ENCODE measurements at regions not wholly inside any gene's neighbourhood (a gene's known extent, or its start where the extent isn't known, plus 50 kb on each side); places are given as distances from the start of the nearest gene placed in this dataset.

DNA sequence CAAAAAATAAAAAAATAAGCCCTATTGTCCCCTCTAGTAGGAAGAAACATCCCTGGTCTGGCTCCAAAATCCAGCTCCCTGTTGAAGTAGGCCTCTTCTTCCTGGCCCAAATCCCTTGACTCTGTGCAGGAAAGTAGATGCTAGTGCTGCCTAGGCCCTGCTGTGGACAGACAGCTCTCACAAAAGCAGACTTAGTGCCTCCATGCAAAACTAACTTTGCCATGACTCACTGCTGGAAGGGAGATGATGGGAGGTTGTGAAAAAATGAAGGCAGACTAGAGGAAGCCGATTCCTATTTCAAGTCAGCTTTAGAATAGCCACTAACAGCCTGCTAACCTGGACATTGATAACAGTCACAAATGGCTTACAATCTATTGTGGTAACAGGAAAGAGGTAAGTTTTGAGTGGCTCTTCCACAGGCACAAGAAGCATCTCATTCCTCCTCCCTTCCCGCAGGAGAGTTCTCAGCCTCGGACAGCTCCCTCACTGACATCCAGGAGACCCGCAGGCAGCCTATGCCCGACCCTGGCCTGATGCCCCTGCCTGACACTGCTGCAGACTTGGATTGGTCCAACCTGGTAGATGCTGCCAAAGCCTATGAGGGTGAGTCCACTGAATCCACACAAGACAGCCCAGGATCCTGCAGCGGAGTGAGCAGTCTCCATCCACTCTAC, 198.9 kb upstream of the RGS6 start:
- H3K27me3 Mint-ChIP-seq (ENCODE audit: low read depth) = no peaks in the 10 kb centered on the region
- no peak for DNase-seq (ENCODE audit: low spot score)
- intact Hi-C loops (cut with micrococcal nuclease) = no loop called here
- no peak overlapping the region for H3K4me3 Mint-ChIP-seq (ENCODE audit: low read depth)
- H3K4me1 Mint-ChIP-seq (ENCODE audit: low read depth) = peaks cover 2% of the 10 kb centered on the region
- no peaks in the 10 kb centered on the region for H3K9me3 Mint-ChIP-seq
- H3K27ac Mint-ChIP-seq = no peak overlapping the region
- H3K36me3 Mint-ChIP-seq (ENCODE audit: low read depth) = peaks cover 93% of the 10 kb centered on the region

DNA sequence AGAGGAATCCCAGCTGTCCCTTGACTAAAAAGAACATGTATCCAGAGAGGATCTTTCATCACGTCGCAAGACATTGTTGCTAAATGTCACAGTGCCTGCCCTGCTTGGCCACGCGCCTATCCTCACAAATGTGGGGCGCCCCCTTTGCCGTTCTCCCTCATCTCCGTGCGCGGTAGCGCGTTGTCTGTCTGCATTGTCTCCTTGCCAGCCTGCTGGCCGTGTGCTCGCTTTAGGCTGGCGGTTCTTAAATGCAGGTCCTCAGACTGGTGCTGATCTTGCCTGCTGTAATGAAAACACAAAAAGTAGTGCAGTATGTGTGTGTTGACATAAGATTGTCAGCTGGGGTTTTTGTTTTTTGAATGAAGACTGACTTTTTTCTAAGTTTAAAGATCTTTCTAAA, 198.2 kb upstream of the RGS6 start:
- Mint-ChIP-seq H3K27me3 (ENCODE audit: low read depth) (no peaks in the 10 kb centered on the region), H3K4me3 (ENCODE audit: low read depth) (no peak overlapping the region), H3K27ac (no peak overlapping the region), H3K4me1 (ENCODE audit: low read depth) (no peaks in the 10 kb centered on the region), H3K36me3 (ENCODE audit: low read depth) (peaks cover 94% of the 10 kb centered on the region), H3K9me3 (no peaks in the 10 kb centered on the region)
- DNase-seq (ENCODE audit: low spot score) = no peak
- intact Hi-C loops (cut with micrococcal nuclease) = no loop called here

GRCh38 chr14:71734885-71735284, 197.3 kb upstream of the RGS6 start:
- Mint-ChIP-seq H3K36me3 (ENCODE audit: low read depth) (peaks cover 92% of the 10 kb centered on the region), H3K27me3 (ENCODE audit: low read depth) (no peaks in the 10 kb centered on the region), H3K4me1 (ENCODE audit: low read depth) (no peaks in the 10 kb centered on the region), H3K27ac (no peak overlapping the region), H3K9me3 (no peaks in the 10 kb centered on the region), H3K4me3 (ENCODE audit: low read depth) (no peak overlapping the region)
- DNase-seq (ENCODE audit: low spot score) = no peak
- intact Hi-C loops (cut with micrococcal nuclease) = no loop called here

GRCh38 chr14:71737760-71738159, 194.5 kb upstream of the RGS6 start:
- Mint-ChIP-seq H3K27me3 (ENCODE audit: low read depth) (no peaks in the 10 kb centered on the region), H3K4me1 (ENCODE audit: low read depth) (no peaks in the 10 kb centered on the region), H3K27ac (no peak overlapping the region), H3K36me3 (ENCODE audit: low read depth) (peaks cover 70% of the 10 kb centered on the region), H3K4me3 (ENCODE audit: low read depth) (no peak overlapping the region), H3K9me3 (no peaks in the 10 kb centered on the region)
- no peak for DNase-seq (ENCODE audit: low spot score)
- intact Hi-C loops (cut with micrococcal nuclease) = no loop called here

DNA sequence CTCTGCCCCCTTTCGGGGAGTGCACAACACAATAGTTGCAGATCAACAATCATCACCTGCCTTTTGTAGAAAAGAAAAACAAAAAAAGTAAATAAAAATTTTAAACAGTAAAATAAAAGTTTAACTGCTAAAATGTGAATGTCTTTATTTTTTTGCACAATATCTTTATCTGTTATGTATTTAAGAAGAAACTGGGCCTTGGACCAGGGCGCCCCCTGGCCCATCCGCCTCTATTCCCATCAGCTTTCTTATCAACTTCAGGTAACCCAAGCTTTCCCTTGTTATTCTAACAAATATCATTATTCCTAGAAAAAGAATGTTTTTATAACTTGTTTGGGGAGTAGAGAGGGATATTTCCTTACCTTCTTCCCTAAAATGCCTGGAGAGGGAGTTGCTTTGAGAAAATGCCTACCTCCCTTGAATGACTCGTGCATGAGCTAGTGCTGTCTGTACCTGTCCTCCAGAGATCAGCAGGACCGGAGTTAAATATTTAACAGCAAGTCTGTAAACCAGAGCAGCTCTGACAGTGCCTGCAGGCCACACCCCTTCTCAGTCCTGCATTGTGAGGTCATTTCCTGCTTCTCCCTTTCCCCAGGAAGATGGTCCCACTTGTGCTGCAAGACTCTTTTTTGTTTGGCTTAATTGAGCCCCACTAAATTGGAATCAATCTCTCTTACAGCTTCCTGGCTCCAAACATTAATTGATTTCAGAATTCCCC, 192.8 kb upstream of the RGS6 start:
- Mint-ChIP-seq H3K36me3 (ENCODE audit: low read depth) (peaks cover 56% of the 10 kb centered on the region), H3K27me3 (ENCODE audit: low read depth) (peaks cover 5% of the 10 kb centered on the region), H3K4me1 (ENCODE audit: low read depth) (no peaks in the 10 kb centered on the region), H3K27ac (no peak overlapping the region), H3K4me3 (ENCODE audit: low read depth) (no peak overlapping the region), H3K9me3 (no peaks in the 10 kb centered on the region)
- intact Hi-C loops (cut with micrococcal nuclease) = no loop called here
- DNase-seq (ENCODE audit: low spot score) = no peak

- Mint-ChIP-seq H3K27me3 (ENCODE audit: low read depth) (peaks cover 5% of the 10 kb centered on the region), H3K27ac (no peak overlapping the region), H3K4me3 (ENCODE audit: low read depth) (no peak overlapping the region), H3K4me1 (ENCODE audit: low read depth) (no peaks in the 10 kb centered on the region), H3K9me3 (no peaks in the 10 kb centered on the region), H3K36me3 (ENCODE audit: low read depth) (peaks cover 38% of the 10 kb centered on the region)
- intact Hi-C loops (cut with micrococcal nuclease) = no loop called here
- no peak for DNase-seq (ENCODE audit: low spot score)
These were observed 191.0 kb upstream of the RGS6 start for GRCh38 chr14:71741241-71741640.

DNA sequence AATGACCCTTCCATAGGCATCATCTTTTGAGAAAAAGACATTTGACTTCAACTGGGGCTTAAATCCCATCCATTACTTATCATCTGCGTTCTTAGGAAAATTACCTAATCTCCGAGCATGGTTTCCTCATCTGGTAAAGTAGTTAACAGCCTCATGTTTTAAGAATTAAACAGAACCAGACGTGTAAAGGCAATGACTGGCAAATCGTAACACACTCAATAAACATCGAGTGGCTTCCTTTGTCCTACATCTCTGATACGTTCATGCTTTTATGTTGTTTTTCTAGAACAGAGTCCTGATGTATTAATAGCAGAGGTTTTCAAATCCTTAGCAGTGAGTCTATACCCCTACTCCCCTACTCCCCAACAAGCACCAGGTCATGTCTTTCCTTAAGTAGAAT, 189.7 kb upstream of the RGS6 start:
- no peak for DNase-seq (ENCODE audit: low spot score)
- H3K4me3 Mint-ChIP-seq (ENCODE audit: low read depth) = no peak overlapping the region
- H3K27me3 Mint-ChIP-seq (ENCODE audit: low read depth) = peaks cover 5% of the 10 kb centered on the region
- intact Hi-C loops (cut with micrococcal nuclease) = no loop called here
- H3K27ac Mint-ChIP-seq = no peak overlapping the region
- H3K36me3 Mint-ChIP-seq (ENCODE audit: low read depth) = peaks cover 26% of the 10 kb centered on the region
- H3K4me1 Mint-ChIP-seq (ENCODE audit: low read depth) = no peaks in the 10 kb centered on the region
- peaks cover 3% of the 10 kb centered on the region for H3K9me3 Mint-ChIP-seq

DNA sequence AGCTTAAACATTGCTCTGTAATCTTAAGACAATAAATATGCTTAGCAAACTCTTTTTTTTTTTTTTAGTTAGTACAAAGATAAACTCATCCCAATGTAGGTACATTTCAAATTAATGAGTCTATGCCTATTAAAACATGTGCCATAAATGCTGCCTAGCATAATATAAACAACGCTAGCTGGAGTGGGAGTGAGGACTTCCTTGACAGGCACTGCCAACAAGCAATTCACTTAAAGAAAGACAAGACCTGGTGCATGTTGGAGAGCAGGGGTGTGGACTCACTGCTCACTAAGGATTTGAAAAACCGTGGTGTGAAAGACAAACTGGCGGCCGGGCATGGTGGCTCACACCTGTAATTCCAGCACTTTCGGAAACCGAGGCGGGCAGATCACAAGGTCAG, 187.2 kb upstream of the RGS6 start:
- Mint-ChIP-seq H3K36me3 (ENCODE audit: low read depth) (peaks cover 18% of the 10 kb centered on the region), H3K27me3 (ENCODE audit: low read depth) (peaks cover 5% of the 10 kb centered on the region), H3K9me3 (peaks cover 21% of the 10 kb centered on the region), H3K4me3 (ENCODE audit: low read depth) (no peak overlapping the region), H3K4me1 (ENCODE audit: low read depth) (peaks cover 4% of the 10 kb centered on the region), H3K27ac (no peak overlapping the region)
- DNase-seq (ENCODE audit: low spot score) = no peak
- intact Hi-C loops (cut with micrococcal nuclease) = no loop called here

DNA sequence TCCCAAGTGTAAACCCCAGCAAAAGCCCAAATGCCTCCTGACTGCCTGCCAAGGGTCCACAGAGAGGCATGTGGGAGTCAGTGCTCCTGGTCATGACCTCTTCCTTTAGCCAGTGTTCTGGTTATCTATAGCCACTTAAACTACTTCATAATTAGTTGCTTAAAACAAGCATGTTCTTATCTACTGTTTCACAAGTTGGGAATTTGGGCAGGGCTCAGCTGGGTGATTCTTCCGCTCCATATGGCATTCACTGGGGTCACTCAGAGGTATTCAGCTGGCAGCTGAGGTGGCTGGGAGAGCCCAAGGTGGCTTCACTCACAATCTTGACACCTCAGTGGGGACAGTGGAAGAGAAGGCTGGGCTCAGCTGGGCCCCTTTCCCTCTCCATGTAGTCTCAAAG, 184.0 kb upstream of the RGS6 start:
- H3K4me1 Mint-ChIP-seq (ENCODE audit: low read depth) = peaks cover 16% of the 10 kb centered on the region
- intact Hi-C loops (cut with micrococcal nuclease) = no loop called here
- peaks cover 7% of the 10 kb centered on the region for H3K27me3 Mint-ChIP-seq (ENCODE audit: low read depth)
- H3K27ac Mint-ChIP-seq = no peak overlapping the region
- no peak for DNase-seq (ENCODE audit: low spot score)
- peaks cover 21% of the 10 kb centered on the region for H3K9me3 Mint-ChIP-seq
- H3K36me3 Mint-ChIP-seq (ENCODE audit: low read depth) = peaks cover 13% of the 10 kb centered on the region
- no peak overlapping the region for H3K4me3 Mint-ChIP-seq (ENCODE audit: low read depth)

GRCh38 chr14:71749613-71750238, 182.5 kb upstream of the RGS6 start:
- Mint-ChIP-seq H3K4me3 (ENCODE audit: low read depth) (no peak overlapping the region), H3K9me3 (peaks cover 21% of the 10 kb centered on the region), H3K27me3 (ENCODE audit: low read depth) (peaks cover 2% of the 10 kb centered on the region), H3K27ac (no peak overlapping the region), H3K36me3 (ENCODE audit: low read depth) (peaks cover 13% of the 10 kb centered on the region), H3K4me1 (ENCODE audit: low read depth) (peaks cover 17% of the 10 kb centered on the region)
- intact Hi-C loops (cut with micrococcal nuclease) = loop anchor here (2.0 to 10.0 kb wide), 4 partner anchors 105 to 632 kb away; no protein-coding TSS in a partner anchor
- DNase-seq (ENCODE audit: low spot score) = no peak

GRCh38 chr14:71751264-71751663, 181.0 kb upstream of the RGS6 start:
- intact Hi-C loops (cut with micrococcal nuclease) = loop anchor here (2.0 to 10.0 kb wide), 4 partner anchors 104 to 634 kb away; no protein-coding TSS in a partner anchor
- H3K36me3 Mint-ChIP-seq (ENCODE audit: low read depth) = peaks cover 13% of the 10 kb centered on the region
- DNase-seq (ENCODE audit: low spot score) = no peak

GRCh38 chr14:71752111-71752738, 180.0 kb upstream of the RGS6 start:
- Mint-ChIP-seq H3K4me3 (ENCODE audit: low read depth) (no peak overlapping the region), H3K27ac (no peak overlapping the region), H3K4me1 (ENCODE audit: low read depth) (peaks cover 18% of the 10 kb centered on the region), H3K36me3 (ENCODE audit: low read depth) (peaks cover 13% of the 10 kb centered on the region), H3K9me3 (peaks cover 21% of the 10 kb centered on the region), H3K27me3 (ENCODE audit: low read depth) (peaks cover 2% of the 10 kb centered on the region)
- intact Hi-C loops (cut with micrococcal nuclease) = loop anchor here (2.0 to 10.0 kb wide), 4 partner anchors 103 to 635 kb away; no protein-coding TSS in a partner anchor
- DNase-seq (ENCODE audit: low spot score) = no peak

More at GRCh38 chr14:71751264-71751663, 181.0 kb upstream of the RGS6 start:
- Mint-ChIP-seq H3K27ac (no peak overlapping the region), H3K9me3 (peaks cover 21% of the 10 kb centered on the region), H3K4me3 (ENCODE audit: low read depth) (no peak overlapping the region), H3K4me1 (ENCODE audit: low read depth) (peaks cover 17% of the 10 kb centered on the region), H3K27me3 (ENCODE audit: low read depth) (peaks cover 2% of the 10 kb centered on the region)

Data from activated T-helper 2 cell treated with anti-CD3 and anti-CD28 coated beads, Interferon-gamma antibody, Interleukin-2, Interleukin-4, amounts not matched to agents 10 μg/mL and 5 μg/mL and 100 μg/mL, durations not matched to agents 14 hours and 24 hours and 36 hours (primary cell).